WTC11 (cell line): ENCODE measurements at regions not wholly inside any gene's neighbourhood (a gene's known extent, or its start where the extent isn't known, plus 50 kb on each side); places are given as distances from the start of the nearest gene placed in this dataset.

Source experiments
- GRHL2 ChIP-seq: fragments of 250-450 bp; sonication (Bioruptor Pico); IDR thresholded peaks from 2 replicates; pipeline ENCODE4 v1.8.0; 2022; ENCODE audit warnings: mild to moderate bottlenecking, moderate library complexity; ENCODE audit not compliant: insufficient replicate concordance, severe bottlenecking
- NFYB ChIP-seq: sonication (generic); formaldehyde crosslinking; conservative IDR thresholded peaks from 2 replicates; pipeline ENCODE4 v1.8.0; 2022; ENCODE audit warnings: low read depth, missing genetic modification reagents
- SMAD3 ChIP-seq: sonication (generic); formaldehyde crosslinking; IDR thresholded peaks from 2 replicates; pipeline ENCODE4 v1.8.0; 2022; ENCODE audit warnings: missing genetic modification reagents, mild to moderate bottlenecking, borderline replicate concordance
- SOX15 ChIP-seq: fragments of 250-450 bp; sonication (Bioruptor Pico); IDR thresholded peaks from 2 replicates; pipeline ENCODE4 v1.9.0; 2021; ENCODE audit warnings: mild to moderate bottlenecking
- SP1 ChIP-seq: sonication (generic); formaldehyde crosslinking; conservative IDR thresholded peaks from 2 replicates; pipeline ENCODE4 v1.8.1; 2022; ENCODE audit warnings: missing genetic modification reagents
- ZNF121 ChIP-seq: sonication (generic); formaldehyde crosslinking; IDR thresholded peaks from 2 replicates; pipeline ENCODE4 v1.8.0; 2023; ENCODE audit warnings: missing genetic modification reagents
- TF ChIP-seq, protein P1 (sequence below): sonication (generic); formaldehyde crosslinking; IDR thresholded peaks from 2 replicates; pipeline ENCODE4 v1.8.0; 2022; ENCODE audit warnings: mild to moderate bottlenecking, missing genetic modification reagents
- TF ChIP-seq, protein P2 (sequence below): fragments of 200-600 bp; IDR thresholded peaks from 2 replicates; pipeline ENCODE4 v1.8.0; 2022; ENCODE audit warnings: antibody characterized with exemption
- TF ChIP-seq, protein P3 (sequence below): sonication (generic); formaldehyde crosslinking; IDR thresholded peaks from 2 replicates; pipeline ENCODE4 v1.8.0; 2023; ENCODE audit warnings: missing genetic modification reagents
- TF ChIP-seq, protein P4 (sequence below): sonication (generic); formaldehyde crosslinking; IDR thresholded peaks from 2 replicates; pipeline ENCODE4 v1.8.0; 2022; ENCODE audit warnings: mild to moderate bottlenecking, missing genetic modification reagents
- TF ChIP-seq, protein P5 (sequence below): sonication (generic); formaldehyde crosslinking; conservative IDR thresholded peaks from 2 replicates; pipeline ENCODE4 v1.8.1; 2022; ENCODE audit warnings: mild to moderate bottlenecking, missing genetic modification reagents
- TF ChIP-seq, protein P6 (sequence below): sonication (generic); formaldehyde crosslinking; IDR thresholded peaks from 2 replicates; pipeline ENCODE4 v1.8.1; 2023; ENCODE audit warnings: mild to moderate bottlenecking, missing genetic modification reagents, moderate library complexity

DNA sequence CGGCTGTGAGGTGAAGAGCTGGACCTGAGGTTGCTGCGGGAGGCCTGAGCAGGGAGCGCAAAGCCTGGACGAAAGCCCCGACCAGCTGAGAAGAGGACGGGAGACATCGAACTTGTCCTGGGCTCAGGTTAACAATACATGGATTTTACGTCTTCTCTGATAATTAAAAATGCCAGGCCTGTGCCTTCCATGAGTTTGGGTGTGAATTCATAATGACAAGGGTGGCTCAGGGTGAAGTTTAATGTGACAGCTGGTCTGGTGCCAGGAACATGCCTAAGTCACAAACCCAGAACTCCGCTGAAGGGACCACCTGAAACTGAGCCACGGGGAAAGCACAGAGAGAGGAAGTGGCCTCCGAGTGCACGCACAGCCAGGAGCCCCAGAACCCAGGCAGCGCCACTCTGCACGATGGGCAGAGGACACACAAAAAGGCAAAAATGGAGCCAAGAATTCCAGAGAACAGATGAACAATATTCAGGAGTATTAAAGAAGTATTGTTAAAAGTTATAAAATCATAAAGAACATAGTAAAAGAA is 150.1 kb upstream of the RPS6KA2 start:
- TF ChIP-seq, protein P1, sequence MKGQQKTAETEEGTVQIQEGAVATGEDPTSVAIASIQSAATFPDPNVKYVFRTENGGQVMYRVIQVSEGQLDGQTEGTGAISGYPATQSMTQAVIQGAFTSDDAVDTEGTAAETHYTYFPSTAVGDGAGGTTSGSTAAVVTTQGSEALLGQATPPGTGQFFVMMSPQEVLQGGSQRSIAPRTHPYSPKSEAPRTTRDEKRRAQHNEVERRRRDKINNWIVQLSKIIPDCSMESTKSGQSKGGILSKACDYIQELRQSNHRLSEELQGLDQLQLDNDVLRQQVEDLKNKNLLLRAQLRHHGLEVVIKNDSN (CRISPR knock-in tag) = no peak
- TF ChIP-seq SP1 (CRISPR knock-in tag) (no peak), NFYB (CRISPR knock-in tag) (no peak), GRHL2 (CRISPR knock-in tag) (no peak), SOX15 (CRISPR knock-in tag) (no peak), ZNF121 (no peak), SMAD3 (no peak)
- TF ChIP-seq, protein P2, sequence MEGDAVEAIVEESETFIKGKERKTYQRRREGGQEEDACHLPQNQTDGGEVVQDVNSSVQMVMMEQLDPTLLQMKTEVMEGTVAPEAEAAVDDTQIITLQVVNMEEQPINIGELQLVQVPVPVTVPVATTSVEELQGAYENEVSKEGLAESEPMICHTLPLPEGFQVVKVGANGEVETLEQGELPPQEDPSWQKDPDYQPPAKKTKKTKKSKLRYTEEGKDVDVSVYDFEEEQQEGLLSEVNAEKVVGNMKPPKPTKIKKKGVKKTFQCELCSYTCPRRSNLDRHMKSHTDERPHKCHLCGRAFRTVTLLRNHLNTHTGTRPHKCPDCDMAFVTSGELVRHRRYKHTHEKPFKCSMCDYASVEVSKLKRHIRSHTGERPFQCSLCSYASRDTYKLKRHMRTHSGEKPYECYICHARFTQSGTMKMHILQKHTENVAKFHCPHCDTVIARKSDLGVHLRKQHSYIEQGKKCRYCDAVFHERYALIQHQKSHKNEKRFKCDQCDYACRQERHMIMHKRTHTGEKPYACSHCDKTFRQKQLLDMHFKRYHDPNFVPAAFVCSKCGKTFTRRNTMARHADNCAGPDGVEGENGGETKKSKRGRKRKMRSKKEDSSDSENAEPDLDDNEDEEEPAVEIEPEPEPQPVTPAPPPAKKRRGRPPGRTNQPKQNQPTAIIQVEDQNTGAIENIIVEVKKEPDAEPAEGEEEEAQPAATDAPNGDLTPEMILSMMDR = no peak
- TF ChIP-seq, protein P3, sequence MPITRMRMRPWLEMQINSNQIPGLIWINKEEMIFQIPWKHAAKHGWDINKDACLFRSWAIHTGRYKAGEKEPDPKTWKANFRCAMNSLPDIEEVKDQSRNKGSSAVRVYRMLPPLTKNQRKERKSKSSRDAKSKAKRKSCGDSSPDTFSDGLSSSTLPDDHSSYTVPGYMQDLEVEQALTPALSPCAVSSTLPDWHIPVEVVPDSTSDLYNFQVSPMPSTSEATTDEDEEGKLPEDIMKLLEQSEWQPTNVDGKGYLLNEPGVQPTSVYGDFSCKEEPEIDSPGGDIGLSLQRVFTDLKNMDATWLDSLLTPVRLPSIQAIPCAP (CRISPR knock-in tag) = no peak
- TF ChIP-seq, protein P4, sequence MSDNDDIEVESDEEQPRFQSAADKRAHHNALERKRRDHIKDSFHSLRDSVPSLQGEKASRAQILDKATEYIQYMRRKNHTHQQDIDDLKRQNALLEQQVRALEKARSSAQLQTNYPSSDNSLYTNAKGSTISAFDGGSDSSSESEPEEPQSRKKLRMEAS (CRISPR knock-in tag) = no peak
- TF ChIP-seq, protein P5, sequence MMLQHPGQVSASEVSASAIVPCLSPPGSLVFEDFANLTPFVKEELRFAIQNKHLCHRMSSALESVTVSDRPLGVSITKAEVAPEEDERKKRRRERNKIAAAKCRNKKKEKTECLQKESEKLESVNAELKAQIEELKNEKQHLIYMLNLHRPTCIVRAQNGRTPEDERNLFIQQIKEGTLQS (CRISPR knock-in tag) = no peak
- TF ChIP-seq, protein P6, sequence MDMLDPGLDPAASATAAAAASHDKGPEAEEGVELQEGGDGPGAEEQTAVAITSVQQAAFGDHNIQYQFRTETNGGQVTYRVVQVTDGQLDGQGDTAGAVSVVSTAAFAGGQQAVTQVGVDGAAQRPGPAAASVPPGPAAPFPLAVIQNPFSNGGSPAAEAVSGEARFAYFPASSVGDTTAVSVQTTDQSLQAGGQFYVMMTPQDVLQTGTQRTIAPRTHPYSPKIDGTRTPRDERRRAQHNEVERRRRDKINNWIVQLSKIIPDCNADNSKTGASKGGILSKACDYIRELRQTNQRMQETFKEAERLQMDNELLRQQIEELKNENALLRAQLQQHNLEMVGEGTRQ = no peak
